GM12891 (cell line): ENCODE measurements at regions not wholly inside any gene's neighbourhood (a gene's known extent, or its start where the extent isn't known, plus 50 kb on each side); places are given as distances from the start of the nearest gene placed in this dataset.

Experiments
- PAX5 ChIP-seq: IDR thresholded peaks from 2 replicates; pipeline ENCODE4 v1.6.1; 2011; ENCODE audit warnings: low read length, moderate library complexity, mild to moderate bottlenecking; ENCODE audit not compliant: insufficient read depth, severe bottlenecking
- POLR2A ChIP-seq: IDR thresholded peaks from 2 replicates; pipeline ENCODE4 v1.6.1; 2011; ENCODE audit warnings: low read depth, low read length, control low read depth
- POLR2AphosphoS5 ChIP-seq: IDR thresholded peaks from 2 replicates; pipeline ENCODE4 v1.6.1; 2011; ENCODE audit warnings: low read depth, low read length, control low read depth
- POU2F2 ChIP-seq: IDR thresholded peaks from 2 replicates; pipeline ENCODE4 v1.6.1; 2011; ENCODE audit warnings: low read depth, mild to moderate bottlenecking, control low read depth, low read length, moderate library complexity
- SPI1 ChIP-seq: IDR thresholded peaks from 2 replicates; pipeline ENCODE4 v1.6.1; 2011; ENCODE audit warnings: low read depth, low read length, control low read depth
- TAF1 ChIP-seq: IDR thresholded peaks from 2 replicates; pipeline ENCODE4 v1.6.1; 2011; ENCODE audit warnings: low read depth, low read length, control low read depth

- TF ChIP-seq POLR2A (no peak), TAF1 (no peak), POU2F2 (no peak), POLR2AphosphoS5 (no peak), SPI1 (no peak), PAX5 (no peak)
Measured at GRCh38 chr6:54722328-54722727, 124.2 kb upstream of the FAM83B start.
